ENCODE measurements at regions not wholly inside any gene's neighbourhood (a gene's known extent, or its start where the extent isn't known, plus 50 kb on each side); places are given as distances from the start of the nearest gene placed in this dataset.

DNA sequence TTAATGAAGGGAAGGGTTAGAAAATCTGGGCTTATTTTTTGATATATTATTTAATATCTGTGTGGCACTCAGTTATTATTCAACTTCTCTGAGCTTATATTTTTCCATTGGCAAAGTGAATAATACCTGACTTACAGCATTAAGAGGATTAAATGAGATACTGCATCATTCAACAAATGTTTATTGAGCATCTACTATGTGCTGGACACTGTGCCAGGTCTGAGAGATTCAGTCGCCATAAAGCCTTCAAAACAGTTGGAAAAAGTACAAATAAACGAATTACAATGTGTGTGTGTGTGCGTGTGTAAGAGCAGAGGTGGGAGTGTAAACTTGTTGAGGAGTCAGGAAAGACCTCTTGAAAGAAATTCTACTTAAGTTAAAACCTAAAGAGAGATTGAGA is 87.9 kb upstream of the CD53 start:
- TF ChIP-seq, protein P1, sequence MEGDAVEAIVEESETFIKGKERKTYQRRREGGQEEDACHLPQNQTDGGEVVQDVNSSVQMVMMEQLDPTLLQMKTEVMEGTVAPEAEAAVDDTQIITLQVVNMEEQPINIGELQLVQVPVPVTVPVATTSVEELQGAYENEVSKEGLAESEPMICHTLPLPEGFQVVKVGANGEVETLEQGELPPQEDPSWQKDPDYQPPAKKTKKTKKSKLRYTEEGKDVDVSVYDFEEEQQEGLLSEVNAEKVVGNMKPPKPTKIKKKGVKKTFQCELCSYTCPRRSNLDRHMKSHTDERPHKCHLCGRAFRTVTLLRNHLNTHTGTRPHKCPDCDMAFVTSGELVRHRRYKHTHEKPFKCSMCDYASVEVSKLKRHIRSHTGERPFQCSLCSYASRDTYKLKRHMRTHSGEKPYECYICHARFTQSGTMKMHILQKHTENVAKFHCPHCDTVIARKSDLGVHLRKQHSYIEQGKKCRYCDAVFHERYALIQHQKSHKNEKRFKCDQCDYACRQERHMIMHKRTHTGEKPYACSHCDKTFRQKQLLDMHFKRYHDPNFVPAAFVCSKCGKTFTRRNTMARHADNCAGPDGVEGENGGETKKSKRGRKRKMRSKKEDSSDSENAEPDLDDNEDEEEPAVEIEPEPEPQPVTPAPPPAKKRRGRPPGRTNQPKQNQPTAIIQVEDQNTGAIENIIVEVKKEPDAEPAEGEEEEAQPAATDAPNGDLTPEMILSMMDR (IDR thresholded peaks at IDR 0.05), result no peak
- no peak for TF ChIP-seq POLR2A (IDR thresholded peaks at IDR 0.05)
